GM12878 (cell line): ENCODE measurements at regions not wholly inside any gene's neighbourhood (a gene's known extent, or its start where the extent isn't known, plus 50 kb on each side); places are given as distances from the start of the nearest gene placed in this dataset.

Experiments used
- BCL11A ChIP-seq: IDR thresholded peaks from 2 replicates; pipeline ENCODE4 v1.6.1; 2011; ENCODE audit warnings: low read depth, low read length
- BHLHE40 ChIP-seq, 2 experiments: fragments of 450-650 bp in 1 of 2; IDR thresholded peaks; 2 replicates each; pipeline ENCODE4 v1.6.1; 2011 to 2017; ENCODE audit warnings: low read depth in 2 of 2, borderline replicate concordance in 1 of 2, improper control_type of control experiment in 1 of 2, low read length in 1 of 2, mild to moderate bottlenecking in 1 of 2
- CBX3 ChIP-seq: fragments of 200-600 bp; sonication (generic); IDR thresholded peaks from 2 replicates; pipeline ENCODE4 v1.6.1; 2016; ENCODE audit warnings: low read depth, borderline replicate concordance
- DPF2 ChIP-seq: fragments of 450-650 bp; IDR thresholded peaks from 2 replicates; pipeline ENCODE4 v1.6.1; 2017; ENCODE audit warnings: mild to moderate bottlenecking
- EGR1 ChIP-seq, 2 experiments: IDR thresholded peaks; 1 replicate in 1 of 2; 2 replicates in 1 of 2; pipeline ENCODE4 v1.6.1; 2011 to 2012; ENCODE audit warnings: low read depth in 2 of 2, low read length in 2 of 2, borderline replicate concordance in 1 of 2, mild to moderate bottlenecking in 1 of 2, moderate library complexity in 1 of 2
- NBN ChIP-seq: fragments of 450-650 bp; IDR thresholded peaks from 2 replicates; pipeline ENCODE4 v1.6.1; 2016
- POU2F2 ChIP-seq: IDR thresholded peaks from 3 replicates; pipeline ENCODE4 v1.6.1; 2011; ENCODE audit warnings: low read depth, mild to moderate bottlenecking, low read length, borderline replicate concordance
- RCOR1 ChIP-seq: conservative IDR thresholded peaks from 2 replicates; pipeline ENCODE4 v1.6.1; 2012; ENCODE audit warnings: low read depth, low read length, improper control_type of control experiment
- RFX5 ChIP-seq: IDR thresholded peaks from 2 replicates; pipeline ENCODE4 v1.6.1; 2011; ENCODE audit warnings: low read depth, low read length, improper control_type of control experiment
- SREBF1 ChIP-seq: IDR thresholded peaks from 2 replicates; pipeline ENCODE4 v1.6.1; 2012; ENCODE audit warnings: mild to moderate bottlenecking, low read length
- TBL1XR1 ChIP-seq: IDR thresholded peaks from 2 replicates; pipeline ENCODE4 v1.6.1; 2012; ENCODE audit warnings: low read depth, low read length, improper control_type of control experiment
- ZNF24 ChIP-seq: fragments of 450-650 bp; IDR thresholded peaks from 2 replicates; pipeline ENCODE4 v1.6.1; 2017; ENCODE audit warnings: antibody characterized with exemption, mild to moderate bottlenecking
- TF ChIP-seq, protein P1 (sequence below): fragments of 450-650 bp; IDR thresholded peaks from 2 replicates; pipeline ENCODE4 v1.6.1; 2016; ENCODE audit warnings: mild to moderate bottlenecking
- TF ChIP-seq, protein P2 (sequence below): fragments of 450-650 bp; IDR thresholded peaks from 2 replicates; pipeline ENCODE4 v1.6.1; 2017; ENCODE audit warnings: borderline replicate concordance
- TF ChIP-seq, protein P3 (sequence below): IDR thresholded peaks from 2 replicates; pipeline ENCODE4 v1.6.1; 2012; ENCODE audit warnings: low read length, inconsistent platforms
- TF ChIP-seq, protein P4 (sequence below): fragments of 450-650 bp; IDR thresholded peaks from 2 replicates; pipeline ENCODE4 v1.6.1; 2017; ENCODE audit warnings: mild to moderate bottlenecking
- TF ChIP-seq, protein P5 (sequence below): IDR thresholded peaks from 2 replicates; pipeline ENCODE4 v1.6.1; 2011; ENCODE audit warnings: borderline replicate concordance, low read depth, mild to moderate bottlenecking, moderate library complexity, mixed read lengths, low read length; ENCODE audit not compliant: insufficient read depth; ENCODE audit errors: extremely low read length
- TF ChIP-seq, protein P6 (sequence below): IDR thresholded peaks from 2 replicates; pipeline ENCODE4 v1.6.1; 2012; ENCODE audit warnings: improper control_type of control experiment, low read depth, low read length; ENCODE audit not compliant: insufficient replicate concordance

DNA sequence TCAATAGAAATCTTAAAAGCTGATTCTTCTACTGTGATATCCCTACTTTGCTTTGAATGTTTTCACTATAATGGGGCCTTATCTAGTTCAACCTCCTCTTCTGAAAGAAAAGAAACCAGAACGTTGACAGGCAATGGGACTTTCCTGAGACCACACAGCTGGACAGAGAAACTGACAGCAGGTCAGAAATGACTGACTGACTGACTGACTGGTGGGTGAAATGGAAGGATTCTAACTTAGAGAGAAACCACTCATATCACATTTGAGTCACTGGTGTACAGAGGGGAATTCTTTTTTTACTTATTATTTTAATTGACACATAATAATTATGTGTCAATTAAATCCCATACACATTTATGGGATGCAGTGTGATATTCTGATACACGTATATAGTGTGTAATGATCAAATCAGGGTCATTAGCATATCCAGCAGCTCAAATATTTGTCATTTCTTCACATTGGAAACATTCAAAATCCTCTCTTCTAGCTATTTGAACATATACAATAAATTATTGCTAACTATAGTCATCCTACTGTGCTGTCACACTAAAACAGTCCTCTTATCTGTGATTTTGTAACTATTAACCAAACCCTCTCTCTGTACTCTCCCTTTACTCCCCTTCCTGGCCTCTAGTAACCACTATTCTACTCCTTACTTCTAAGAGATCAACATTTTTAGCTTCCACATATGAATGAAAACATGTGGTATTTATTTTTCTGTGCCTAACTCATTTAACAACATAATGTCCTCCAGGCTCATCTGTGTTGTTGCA lies 64.8 kb upstream of the NRSN1 start (continued):
- TF ChIP-seq RCOR1 (no peak), EGR1 (IDR thresholded peaks at IDR 0.05; ENCODE audit: borderline replicate concordance in 1 of 2, low read depth in 2 of 2, low read length in 2 of 2) (no peak), SREBF1 (no peak), POU2F2 (peak; percentile 53; the same call in 1 of the 3 replicates), ZNF24 (0 out of 2 replicates have a peak, but pooled peaks have one; percentile 6), NBN (no peak), BHLHE40 (IDR thresholded peaks at IDR 0.05; ENCODE audit: borderline replicate concordance in 1 of 2, low read depth in 2 of 2, low read length in 1 of 2) (no peak), BCL11A (peak; percentile 99), CBX3 (no peak), DPF2 (peak; percentile 94), TBL1XR1 (0 out of 2 replicates have a peak, but pooled peaks have one; percentile 16), RFX5 (no peak)
- TF ChIP-seq, protein P1, sequence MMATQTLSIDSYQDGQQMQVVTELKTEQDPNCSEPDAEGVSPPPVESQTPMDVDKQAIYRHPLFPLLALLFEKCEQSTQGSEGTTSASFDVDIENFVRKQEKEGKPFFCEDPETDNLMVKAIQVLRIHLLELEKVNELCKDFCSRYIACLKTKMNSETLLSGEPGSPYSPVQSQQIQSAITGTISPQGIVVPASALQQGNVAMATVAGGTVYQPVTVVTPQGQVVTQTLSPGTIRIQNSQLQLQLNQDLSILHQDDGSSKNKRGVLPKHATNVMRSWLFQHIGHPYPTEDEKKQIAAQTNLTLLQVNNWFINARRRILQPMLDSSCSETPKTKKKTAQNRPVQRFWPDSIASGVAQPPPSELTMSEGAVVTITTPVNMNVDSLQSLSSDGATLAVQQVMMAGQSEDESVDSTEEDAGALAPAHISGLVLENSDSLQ: peak; percentile 91
- TF ChIP-seq, protein P2, sequence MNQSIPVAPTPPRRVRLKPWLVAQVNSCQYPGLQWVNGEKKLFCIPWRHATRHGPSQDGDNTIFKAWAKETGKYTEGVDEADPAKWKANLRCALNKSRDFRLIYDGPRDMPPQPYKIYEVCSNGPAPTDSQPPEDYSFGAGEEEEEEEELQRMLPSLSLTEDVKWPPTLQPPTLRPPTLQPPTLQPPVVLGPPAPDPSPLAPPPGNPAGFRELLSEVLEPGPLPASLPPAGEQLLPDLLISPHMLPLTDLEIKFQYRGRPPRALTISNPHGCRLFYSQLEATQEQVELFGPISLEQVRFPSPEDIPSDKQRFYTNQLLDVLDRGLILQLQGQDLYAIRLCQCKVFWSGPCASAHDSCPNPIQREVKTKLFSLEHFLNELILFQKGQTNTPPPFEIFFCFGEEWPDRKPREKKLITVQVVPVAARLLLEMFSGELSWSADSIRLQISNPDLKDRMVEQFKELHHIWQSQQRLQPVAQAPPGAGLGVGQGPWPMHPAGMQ: no peak
- TF ChIP-seq, protein P3, sequence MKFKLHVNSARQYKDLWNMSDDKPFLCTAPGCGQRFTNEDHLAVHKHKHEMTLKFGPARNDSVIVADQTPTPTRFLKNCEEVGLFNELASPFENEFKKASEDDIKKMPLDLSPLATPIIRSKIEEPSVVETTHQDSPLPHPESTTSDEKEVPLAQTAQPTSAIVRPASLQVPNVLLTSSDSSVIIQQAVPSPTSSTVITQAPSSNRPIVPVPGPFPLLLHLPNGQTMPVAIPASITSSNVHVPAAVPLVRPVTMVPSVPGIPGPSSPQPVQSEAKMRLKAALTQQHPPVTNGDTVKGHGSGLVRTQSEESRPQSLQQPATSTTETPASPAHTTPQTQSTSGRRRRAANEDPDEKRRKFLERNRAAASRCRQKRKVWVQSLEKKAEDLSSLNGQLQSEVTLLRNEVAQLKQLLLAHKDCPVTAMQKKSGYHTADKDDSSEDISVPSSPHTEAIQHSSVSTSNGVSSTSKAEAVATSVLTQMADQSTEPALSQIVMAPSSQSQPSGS: peak; percentile 86
- TF ChIP-seq, protein P4, sequence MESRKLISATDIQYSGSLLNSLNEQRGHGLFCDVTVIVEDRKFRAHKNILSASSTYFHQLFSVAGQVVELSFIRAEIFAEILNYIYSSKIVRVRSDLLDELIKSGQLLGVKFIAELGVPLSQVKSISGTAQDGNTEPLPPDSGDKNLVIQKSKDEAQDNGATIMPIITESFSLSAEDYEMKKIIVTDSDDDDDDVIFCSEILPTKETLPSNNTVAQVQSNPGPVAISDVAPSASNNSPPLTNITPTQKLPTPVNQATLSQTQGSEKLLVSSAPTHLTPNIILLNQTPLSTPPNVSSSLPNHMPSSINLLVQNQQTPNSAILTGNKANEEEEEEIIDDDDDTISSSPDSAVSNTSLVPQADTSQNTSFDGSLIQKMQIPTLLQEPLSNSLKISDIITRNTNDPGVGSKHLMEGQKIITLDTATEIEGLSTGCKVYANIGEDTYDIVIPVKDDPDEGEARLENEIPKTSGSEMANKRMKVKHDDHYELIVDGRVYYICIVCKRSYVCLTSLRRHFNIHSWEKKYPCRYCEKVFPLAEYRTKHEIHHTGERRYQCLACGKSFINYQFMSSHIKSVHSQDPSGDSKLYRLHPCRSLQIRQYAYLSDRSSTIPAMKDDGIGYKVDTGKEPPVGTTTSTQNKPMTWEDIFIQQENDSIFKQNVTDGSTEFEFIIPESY: no peak
- TF ChIP-seq, protein P5, sequence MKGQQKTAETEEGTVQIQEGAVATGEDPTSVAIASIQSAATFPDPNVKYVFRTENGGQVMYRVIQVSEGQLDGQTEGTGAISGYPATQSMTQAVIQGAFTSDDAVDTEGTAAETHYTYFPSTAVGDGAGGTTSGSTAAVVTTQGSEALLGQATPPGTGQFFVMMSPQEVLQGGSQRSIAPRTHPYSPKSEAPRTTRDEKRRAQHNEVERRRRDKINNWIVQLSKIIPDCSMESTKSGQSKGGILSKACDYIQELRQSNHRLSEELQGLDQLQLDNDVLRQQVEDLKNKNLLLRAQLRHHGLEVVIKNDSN: no peak
- TF ChIP-seq, protein P6, sequence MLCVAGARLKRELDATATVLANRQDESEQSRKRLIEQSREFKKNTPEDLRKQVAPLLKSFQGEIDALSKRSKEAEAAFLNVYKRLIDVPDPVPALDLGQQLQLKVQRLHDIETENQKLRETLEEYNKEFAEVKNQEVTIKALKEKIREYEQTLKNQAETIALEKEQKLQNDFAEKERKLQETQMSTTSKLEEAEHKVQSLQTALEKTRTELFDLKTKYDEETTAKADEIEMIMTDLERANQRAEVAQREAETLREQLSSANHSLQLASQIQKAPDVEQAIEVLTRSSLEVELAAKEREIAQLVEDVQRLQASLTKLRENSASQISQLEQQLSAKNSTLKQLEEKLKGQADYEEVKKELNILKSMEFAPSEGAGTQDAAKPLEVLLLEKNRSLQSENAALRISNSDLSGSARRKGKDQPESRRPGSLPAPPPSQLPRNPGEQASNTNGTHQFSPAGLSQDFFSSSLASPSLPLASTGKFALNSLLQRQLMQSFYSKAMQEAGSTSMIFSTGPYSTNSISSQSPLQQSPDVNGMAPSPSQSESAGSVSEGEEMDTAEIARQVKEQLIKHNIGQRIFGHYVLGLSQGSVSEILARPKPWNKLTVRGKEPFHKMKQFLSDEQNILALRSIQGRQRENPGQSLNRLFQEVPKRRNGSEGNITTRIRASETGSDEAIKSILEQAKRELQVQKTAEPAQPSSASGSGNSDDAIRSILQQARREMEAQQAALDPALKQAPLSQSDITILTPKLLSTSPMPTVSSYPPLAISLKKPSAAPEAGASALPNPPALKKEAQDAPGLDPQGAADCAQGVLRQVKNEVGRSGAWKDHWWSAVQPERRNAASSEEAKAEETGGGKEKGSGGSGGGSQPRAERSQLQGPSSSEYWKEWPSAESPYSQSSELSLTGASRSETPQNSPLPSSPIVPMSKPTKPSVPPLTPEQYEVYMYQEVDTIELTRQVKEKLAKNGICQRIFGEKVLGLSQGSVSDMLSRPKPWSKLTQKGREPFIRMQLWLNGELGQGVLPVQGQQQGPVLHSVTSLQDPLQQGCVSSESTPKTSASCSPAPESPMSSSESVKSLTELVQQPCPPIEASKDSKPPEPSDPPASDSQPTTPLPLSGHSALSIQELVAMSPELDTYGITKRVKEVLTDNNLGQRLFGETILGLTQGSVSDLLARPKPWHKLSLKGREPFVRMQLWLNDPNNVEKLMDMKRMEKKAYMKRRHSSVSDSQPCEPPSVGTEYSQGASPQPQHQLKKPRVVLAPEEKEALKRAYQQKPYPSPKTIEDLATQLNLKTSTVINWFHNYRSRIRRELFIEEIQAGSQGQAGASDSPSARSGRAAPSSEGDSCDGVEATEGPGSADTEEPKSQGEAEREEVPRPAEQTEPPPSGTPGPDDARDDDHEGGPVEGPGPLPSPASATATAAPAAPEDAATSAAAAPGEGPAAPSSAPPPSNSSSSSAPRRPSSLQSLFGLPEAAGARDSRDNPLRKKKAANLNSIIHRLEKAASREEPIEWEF: no peak
